Gastroesophageal sphincter (tissue), 3 donors: ENCODE measurements at regions not wholly inside any gene's neighbourhood (a gene's known extent, or its start where the extent isn't known, plus 50 kb on each side); places are given as distances from the start of the nearest gene placed in this dataset.

Experiments
- CTCF ChIP-seq, 4 experiments: fragments of 200-600 bp in 2 of 4; fragments of 450-650 bp in 2 of 4; sonication (generic) in 1 of 4; IDR thresholded peaks; one replicate each; pipeline ENCODE4 v1.5.1; 2017 to 2019; ENCODE audit warnings: antibody characterized with exemption in 4 of 4, mild to moderate bottlenecking in 2 of 4, moderate library complexity in 2 of 4
- EP300 ChIP-seq: sonication (generic); formaldehyde crosslinking; IDR thresholded peaks from one replicate; pipeline ENCODE4 v1.6.1; 2017; ENCODE audit warnings: antibody characterized with exemption, mild to moderate bottlenecking

GRCh38 chr1:219109424-219110018, 64.2 kb upstream of the LYPLAL1 start:
- TF ChIP-seq CTCF (IDR thresholded peaks at IDR 0.05) = no peak
- TF ChIP-seq EP300 = no peak
